AG04449 (cell line): ENCODE measurements at regions not wholly inside any gene's neighbourhood (a gene's known extent, or its start where the extent isn't known, plus 50 kb on each side); places are given as distances from the start of the nearest gene placed in this dataset.

Source experiments
- CTCF ChIA-PET: fragments of 350-600 bp; formaldehyde crosslinking; extraction: SDS; loops from one replicate; lab custom pipeline; 2021; ENCODE audit warnings: antibody characterized with exemption; lab: Yijun Ruan, JAX
- POLR2A ChIA-PET: fragments of 400-600, 350-600 bp; formaldehyde crosslinking; extraction: SDS; loops from one replicate; lab custom pipeline; 2020; ENCODE audit warnings: antibody characterized with exemption, inconsistent platforms; lab: Yijun Ruan, JAX
- DNase-seq: peaks from one replicate; pipeline ENCODE4 v3.0.0-alpha.2; 2010; ENCODE audit warnings: low read depth, low spot score
- H3K4me3 ChIP-seq: 2 replicates; pipeline ENCODE4 v1.5.1; 2011; ENCODE audit warnings: low read depth, mild to moderate bottlenecking, control low read depth, low read length
- TF ChIP-seq, protein P1 (sequence below): IDR thresholded peaks from one replicate; pipeline ENCODE4 v1.5.1; 2011; ENCODE audit warnings: mild to moderate bottlenecking, moderate library complexity, low read length, control low read depth, inconsistent platforms; ENCODE audit not compliant: insufficient read depth; ENCODE audit errors: missing control alignments

DNA sequence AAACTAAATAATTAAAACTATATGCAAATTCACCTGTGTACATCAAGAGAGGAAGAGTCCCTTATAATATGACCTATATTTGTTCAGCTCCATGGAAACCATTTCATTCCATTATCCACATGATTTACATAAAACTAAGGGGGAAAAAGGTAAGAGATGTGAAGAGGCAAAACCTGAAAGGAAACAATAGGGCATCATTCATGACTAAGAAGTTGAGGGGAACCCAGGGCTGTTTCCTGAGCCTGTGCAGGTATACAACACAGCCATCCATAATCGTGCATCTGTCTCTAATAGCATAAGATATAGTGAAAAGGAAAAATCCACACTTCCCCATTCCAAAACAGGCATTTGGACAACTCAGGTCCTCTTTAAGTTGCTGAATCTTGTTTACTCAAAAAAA lies 151.3 kb downstream of the NR4A2 start:
- H3K4me3 ChIP-seq = no peak overlapping the region
- DNase-seq = no peak
- TF ChIP-seq, protein P1, sequence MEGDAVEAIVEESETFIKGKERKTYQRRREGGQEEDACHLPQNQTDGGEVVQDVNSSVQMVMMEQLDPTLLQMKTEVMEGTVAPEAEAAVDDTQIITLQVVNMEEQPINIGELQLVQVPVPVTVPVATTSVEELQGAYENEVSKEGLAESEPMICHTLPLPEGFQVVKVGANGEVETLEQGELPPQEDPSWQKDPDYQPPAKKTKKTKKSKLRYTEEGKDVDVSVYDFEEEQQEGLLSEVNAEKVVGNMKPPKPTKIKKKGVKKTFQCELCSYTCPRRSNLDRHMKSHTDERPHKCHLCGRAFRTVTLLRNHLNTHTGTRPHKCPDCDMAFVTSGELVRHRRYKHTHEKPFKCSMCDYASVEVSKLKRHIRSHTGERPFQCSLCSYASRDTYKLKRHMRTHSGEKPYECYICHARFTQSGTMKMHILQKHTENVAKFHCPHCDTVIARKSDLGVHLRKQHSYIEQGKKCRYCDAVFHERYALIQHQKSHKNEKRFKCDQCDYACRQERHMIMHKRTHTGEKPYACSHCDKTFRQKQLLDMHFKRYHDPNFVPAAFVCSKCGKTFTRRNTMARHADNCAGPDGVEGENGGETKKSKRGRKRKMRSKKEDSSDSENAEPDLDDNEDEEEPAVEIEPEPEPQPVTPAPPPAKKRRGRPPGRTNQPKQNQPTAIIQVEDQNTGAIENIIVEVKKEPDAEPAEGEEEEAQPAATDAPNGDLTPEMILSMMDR = no peak
- CTCF ChIA-PET = no interaction called here
- POLR2A ChIA-PET = no interaction called here

DNA sequence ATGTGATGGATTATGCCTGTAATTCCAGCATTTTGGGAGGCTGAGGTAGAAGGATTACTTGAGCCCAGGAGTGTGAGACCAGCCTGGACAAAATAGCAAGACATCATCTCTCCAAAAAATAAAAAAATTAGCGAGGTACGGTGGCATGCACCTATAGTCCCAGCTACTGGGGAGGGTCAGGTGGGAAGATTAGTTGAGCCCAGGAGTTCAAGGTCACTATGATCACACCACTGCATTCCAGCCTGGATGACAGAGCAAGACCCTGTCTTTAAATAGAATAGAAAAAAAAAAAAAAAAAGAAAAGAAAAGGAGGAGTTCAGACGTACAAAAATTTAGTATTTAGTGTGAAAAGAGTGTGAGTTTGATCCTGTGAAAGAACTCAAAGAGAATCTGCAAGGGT lies 154.9 kb downstream of the NR4A2 start:
- TF ChIP-seq, protein P1 = no peak
- POLR2A ChIA-PET = no interaction called here
- DNase-seq = no peak
- CTCF ChIA-PET = no interaction called here
- no peak overlapping the region for H3K4me3 ChIP-seq

DNA sequence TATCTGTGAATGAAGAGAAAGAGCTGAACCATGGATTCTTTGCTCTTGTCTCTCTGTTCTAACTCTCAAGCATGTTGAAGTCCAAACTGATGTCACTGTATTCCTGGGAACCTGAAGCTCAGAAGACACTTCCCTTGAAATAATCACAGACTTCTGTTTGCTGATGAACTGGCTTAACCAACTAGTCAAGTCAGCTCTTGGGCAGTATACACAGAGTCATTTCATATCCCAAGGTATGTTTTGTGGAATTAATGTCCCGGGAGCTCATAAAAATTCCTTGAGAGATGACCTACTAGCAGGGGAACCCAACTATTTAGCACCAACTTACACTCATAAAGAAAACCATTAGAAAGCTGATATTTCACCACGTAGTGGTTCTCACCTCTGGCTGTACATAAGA lies 156.6 kb downstream of the NR4A2 start:
- CTCF ChIA-PET = no interaction called here
- H3K4me3 ChIP-seq = no peak overlapping the region
- DNase-seq = no peak
- POLR2A ChIA-PET = no interaction called here
- TF ChIP-seq, protein P1 = no peak

GRCh38 chr2:156170929-156171328 lies 161.6 kb downstream of the NR4A2 start:
- DNase-seq = no peak
- ChIA-PET CTCF (no interaction called here), POLR2A (no interaction called here)
- TF ChIP-seq, protein P1 = no peak
- H3K4me3 ChIP-seq = no peak overlapping the region

DNA sequence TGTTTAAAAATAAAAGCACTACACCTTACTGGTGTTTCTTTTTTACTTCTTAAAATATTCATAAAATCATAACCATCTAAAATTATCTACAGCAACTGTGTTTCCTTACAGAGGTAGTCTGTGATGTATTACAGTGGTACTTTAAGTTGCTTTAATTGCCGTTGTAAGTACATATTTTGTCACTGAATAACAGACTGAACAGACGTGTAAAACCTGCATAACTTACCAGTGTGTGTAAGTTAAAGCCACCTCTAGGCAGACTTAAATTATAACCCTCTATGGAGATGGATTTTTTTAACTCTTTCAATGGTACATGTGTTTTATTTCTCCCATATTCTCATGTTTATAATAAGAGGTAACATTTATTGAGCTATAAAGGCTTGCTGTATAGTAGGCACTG lies 166.8 kb downstream of the NR4A2 start:
- no peak for DNase-seq
- TF ChIP-seq, protein P1 = no peak
- ChIA-PET CTCF (no interaction called here), POLR2A (no interaction called here)
- no peak overlapping the region for H3K4me3 ChIP-seq

DNA sequence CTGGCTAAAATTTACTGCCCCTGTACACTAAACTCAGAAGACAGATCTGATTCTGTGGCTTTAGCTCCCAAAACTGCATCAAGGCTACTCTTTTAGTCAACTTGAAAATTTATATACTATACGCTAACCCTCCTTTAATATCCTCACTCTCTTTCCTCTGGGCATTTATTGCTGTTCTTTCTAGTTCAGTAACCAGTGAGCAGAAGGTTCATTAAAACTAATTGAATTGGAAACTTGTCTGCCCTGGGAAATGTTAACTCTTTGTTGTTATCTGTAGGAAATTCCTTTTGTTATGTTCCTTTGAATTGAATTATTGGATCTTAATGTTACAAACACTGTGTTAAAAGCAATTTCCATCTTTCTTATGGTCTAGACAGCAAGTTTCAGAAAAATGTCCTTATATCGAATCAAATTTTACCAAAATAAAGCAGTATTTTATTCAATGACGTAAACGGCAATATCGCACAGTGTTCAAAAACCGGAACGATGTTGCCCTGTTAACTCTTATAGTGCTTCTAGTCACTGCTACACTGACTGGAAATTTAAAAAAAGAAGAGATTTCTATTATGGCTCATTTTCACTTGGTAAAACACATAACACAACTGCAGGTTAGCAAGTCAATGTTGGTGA lies 168.3 kb downstream of the NR4A2 start:
- TF ChIP-seq, protein P1 = no peak
- DNase-seq = no peak
- POLR2A ChIA-PET = no interaction called here
- CTCF ChIA-PET = no interaction called here
- H3K4me3 ChIP-seq = no peak overlapping the region
